Loucy (cell line): ENCODE measurements at regions not wholly inside any gene's neighbourhood (a gene's known extent, or its start where the extent isn't known, plus 50 kb on each side); places are given as distances from the start of the nearest gene placed in this dataset.

ENCODE experiments used
- EZH2phosphoT487 ChIP-seq: fragments of 200-600 bp; IDR thresholded peaks from 2 replicates; pipeline ENCODE4 v1.6.1; 2018; ENCODE audit warnings: antibody characterized with exemption, mild to moderate bottlenecking, moderate library complexity, borderline replicate concordance
- TF ChIP-seq, protein P1 (sequence below): fragments of 200-600 bp; sonication (generic); conservative IDR thresholded peaks from 2 replicates; pipeline ENCODE4 v1.5.1; 2014; ENCODE audit warnings: mild to moderate bottlenecking, antibody characterized with exemption, low read length

DNA sequence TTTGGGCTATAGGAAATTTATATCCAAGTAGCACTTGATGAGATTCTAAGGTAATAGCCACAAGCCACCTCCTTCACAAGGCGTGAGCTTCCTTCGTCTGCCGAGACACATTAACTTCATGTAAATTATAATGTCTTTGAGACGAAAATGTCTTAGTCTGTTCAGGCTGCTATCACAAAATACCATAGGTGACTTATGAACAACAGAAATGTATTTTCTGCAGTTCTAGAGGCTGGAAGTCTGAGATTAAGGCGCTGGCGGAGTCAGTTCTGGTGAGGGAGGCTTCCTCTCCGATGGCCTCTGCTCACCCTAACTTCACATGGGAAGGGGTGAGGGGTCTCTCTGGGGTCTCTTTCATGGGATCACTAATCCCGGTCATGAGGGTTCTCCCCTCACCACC is 133.0 kb downstream of the ETS2 start:
- TF ChIP-seq, protein P1, sequence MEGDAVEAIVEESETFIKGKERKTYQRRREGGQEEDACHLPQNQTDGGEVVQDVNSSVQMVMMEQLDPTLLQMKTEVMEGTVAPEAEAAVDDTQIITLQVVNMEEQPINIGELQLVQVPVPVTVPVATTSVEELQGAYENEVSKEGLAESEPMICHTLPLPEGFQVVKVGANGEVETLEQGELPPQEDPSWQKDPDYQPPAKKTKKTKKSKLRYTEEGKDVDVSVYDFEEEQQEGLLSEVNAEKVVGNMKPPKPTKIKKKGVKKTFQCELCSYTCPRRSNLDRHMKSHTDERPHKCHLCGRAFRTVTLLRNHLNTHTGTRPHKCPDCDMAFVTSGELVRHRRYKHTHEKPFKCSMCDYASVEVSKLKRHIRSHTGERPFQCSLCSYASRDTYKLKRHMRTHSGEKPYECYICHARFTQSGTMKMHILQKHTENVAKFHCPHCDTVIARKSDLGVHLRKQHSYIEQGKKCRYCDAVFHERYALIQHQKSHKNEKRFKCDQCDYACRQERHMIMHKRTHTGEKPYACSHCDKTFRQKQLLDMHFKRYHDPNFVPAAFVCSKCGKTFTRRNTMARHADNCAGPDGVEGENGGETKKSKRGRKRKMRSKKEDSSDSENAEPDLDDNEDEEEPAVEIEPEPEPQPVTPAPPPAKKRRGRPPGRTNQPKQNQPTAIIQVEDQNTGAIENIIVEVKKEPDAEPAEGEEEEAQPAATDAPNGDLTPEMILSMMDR = no peak
- TF ChIP-seq EZH2phosphoT487 = no peak
